ENCODE measurements at regions not wholly inside any gene's neighbourhood (a gene's known extent, or its start where the extent isn't known, plus 50 kb on each side); places are given as distances from the start of the nearest gene placed in this dataset.

DNA sequence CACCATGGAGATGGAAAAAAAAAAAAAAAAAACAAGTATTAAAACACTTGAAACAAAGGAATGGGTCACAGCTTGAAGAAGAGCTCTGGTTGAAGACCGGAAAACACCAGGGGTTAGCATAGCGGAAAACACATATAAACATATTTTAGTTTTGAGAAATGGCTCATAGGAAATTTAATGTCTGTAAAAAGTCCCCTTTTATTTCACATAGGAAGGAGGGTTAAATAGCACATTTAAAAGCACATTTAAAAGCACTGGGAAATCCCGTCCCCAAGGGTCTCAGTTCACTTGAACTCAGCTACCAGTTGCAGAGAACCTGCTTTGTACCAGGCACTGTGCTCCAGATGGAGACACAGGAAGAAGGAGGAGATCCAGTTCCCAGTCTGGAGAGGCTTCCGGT, 65.5 kb downstream of the KCNE4 start:
- Histone ChIP-seq H3K4me1 (no peaks in the 10 kb centered on the region), H3K36me3 (no peaks in the 10 kb centered on the region), H3K27ac (no peak overlapping the region), H3K9me3 (no peaks in the 10 kb centered on the region), H3K27me3 (no peaks in the 10 kb centered on the region), H3K4me3 (no peak overlapping the region)
- DNase-seq, result no peak
- no peak for TF ChIP-seq POLR2A (IDR thresholded peaks at IDR 0.05)

DNA sequence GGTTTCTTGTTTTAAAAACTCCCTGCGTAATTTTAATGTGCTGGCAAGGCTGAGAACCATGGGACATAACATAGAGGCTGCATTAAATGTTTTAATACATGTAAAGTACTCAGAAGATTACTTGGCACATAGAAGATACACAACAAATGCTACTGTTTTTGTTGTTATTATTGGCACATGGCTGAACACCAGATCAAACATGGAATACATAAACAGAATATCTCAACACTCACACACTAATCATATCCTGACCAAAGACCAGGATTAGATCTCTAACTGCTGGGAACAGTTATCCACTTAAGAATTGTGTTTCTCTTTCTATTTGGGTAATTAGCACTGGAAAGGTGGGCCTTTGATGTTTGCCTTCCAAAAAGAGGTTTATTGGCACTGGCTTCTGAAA, 69.3 kb downstream of the KCNE4 start:
- no peak for DNase-seq
- no peaks in the 10 kb centered on the region for H3K9me3 ChIP-seq
- H3K4me1 ChIP-seq, result no peaks in the 10 kb centered on the region
- TF ChIP-seq, protein P1, sequence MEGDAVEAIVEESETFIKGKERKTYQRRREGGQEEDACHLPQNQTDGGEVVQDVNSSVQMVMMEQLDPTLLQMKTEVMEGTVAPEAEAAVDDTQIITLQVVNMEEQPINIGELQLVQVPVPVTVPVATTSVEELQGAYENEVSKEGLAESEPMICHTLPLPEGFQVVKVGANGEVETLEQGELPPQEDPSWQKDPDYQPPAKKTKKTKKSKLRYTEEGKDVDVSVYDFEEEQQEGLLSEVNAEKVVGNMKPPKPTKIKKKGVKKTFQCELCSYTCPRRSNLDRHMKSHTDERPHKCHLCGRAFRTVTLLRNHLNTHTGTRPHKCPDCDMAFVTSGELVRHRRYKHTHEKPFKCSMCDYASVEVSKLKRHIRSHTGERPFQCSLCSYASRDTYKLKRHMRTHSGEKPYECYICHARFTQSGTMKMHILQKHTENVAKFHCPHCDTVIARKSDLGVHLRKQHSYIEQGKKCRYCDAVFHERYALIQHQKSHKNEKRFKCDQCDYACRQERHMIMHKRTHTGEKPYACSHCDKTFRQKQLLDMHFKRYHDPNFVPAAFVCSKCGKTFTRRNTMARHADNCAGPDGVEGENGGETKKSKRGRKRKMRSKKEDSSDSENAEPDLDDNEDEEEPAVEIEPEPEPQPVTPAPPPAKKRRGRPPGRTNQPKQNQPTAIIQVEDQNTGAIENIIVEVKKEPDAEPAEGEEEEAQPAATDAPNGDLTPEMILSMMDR (IDR thresholded peaks at IDR 0.05), result no peak
- no peak for TF ChIP-seq POLR2A (IDR thresholded peaks at IDR 0.05)
- no peaks in the 10 kb centered on the region for H3K27me3 ChIP-seq
- H3K4me3 ChIP-seq, result no peak overlapping the region
- H3K36me3 ChIP-seq, result no peaks in the 10 kb centered on the region
- H3K27ac ChIP-seq, result no peak overlapping the region

DNA sequence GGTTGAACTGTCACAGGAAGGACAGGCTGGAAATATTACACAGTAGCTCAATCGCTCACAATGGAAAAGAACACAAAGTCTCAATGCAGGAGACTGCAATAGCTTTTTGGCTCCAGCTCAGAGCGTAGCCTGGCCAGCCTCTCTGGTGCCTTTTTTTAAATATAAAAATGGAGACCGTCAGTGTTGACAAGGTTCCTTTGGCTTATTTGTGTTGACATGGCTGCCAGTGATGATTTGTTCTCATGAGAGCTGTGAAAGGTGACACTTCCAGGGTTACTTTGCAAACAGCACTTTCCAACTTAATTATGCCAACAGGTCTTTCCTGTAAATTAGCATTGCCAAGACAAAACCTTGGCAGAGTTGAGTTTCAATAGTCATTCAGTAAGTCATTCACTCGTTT, 70.8 kb downstream of the KCNE4 start:
- Histone ChIP-seq H3K4me3 (no peak overlapping the region), H3K9me3 (no peaks in the 10 kb centered on the region), H3K27me3 (no peaks in the 10 kb centered on the region), H3K4me1 (no peaks in the 10 kb centered on the region), H3K36me3 (no peaks in the 10 kb centered on the region), H3K27ac (no peak overlapping the region)
- DNase-seq, result no peak
- TF ChIP-seq POLR2A (IDR thresholded peaks at IDR 0.05), result no peak
- TF ChIP-seq, protein P1 (IDR thresholded peaks at IDR 0.05), result no peak

DNA sequence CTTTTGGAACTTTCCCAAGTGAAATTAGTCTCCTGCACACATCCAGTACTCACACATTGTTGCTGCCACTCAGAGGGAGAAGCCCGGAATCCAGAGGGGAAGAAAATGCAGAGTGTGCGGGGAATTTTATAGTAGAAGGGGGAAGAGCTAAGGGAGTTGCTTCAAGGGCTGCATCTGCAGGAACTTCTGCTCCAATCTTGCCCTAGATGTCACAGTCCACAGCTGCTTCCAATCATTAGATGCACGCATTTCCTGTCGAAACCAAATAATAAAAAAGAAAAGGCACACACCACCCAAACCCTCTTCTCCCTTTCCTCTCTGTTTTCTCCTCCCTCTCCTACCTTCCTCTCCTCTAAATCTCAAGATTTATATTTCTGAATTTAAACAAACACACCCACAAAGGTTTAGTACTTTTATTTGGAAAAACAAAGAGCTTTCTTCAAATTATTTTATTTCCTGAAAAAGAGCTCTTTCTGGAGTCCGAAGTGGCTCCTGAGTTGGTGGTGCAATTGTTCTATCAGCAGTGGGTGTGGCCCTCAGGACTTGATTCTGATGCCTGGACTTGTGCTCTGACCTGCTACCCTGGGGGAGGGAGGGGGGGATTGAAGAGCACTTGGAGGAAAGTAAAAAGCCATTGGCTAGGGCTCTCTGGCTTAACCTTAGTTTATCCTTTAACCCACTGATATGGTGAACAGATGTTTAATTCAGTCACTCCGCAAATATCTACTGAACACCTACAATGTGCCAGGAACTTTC, 72.0 kb downstream of the KCNE4 start:
- no peak for DNase-seq
- Histone ChIP-seq H3K9me3 (no peaks in the 10 kb centered on the region), H3K27me3 (no peaks in the 10 kb centered on the region), H3K27ac (no peak overlapping the region), H3K4me3 (no peak overlapping the region), H3K36me3 (no peaks in the 10 kb centered on the region), H3K4me1 (no peaks in the 10 kb centered on the region)
- TF ChIP-seq POLR2A (IDR thresholded peaks at IDR 0.05), result no peak
- TF ChIP-seq, protein P1 (IDR thresholded peaks at IDR 0.05), result no peak

DNA sequence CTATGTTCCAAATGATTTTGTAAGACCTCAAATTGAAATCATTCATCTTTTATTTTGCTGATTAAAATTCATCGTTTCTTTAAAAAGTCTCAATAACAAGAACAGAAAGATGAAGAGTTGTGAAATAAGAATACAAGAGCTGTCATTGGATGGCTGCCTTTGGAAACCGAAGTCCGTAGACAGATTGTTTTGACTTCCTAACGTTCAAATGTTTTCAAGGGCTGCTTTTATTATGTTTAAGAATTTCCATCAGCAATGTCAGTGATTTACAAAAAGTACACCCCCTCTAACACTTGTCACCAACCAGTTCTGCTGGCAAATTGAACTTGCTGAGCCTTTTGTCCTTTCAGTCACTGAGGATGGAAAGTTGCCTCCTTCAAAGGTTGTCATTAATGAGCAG, 89.6 kb downstream of the KCNE4 start:
- Histone ChIP-seq H3K27me3 (no peaks in the 10 kb centered on the region), H3K36me3 (no peaks in the 10 kb centered on the region), H3K4me3 (no peak overlapping the region), H3K9me3 (no peaks in the 10 kb centered on the region), H3K4me1 (no peaks in the 10 kb centered on the region), H3K27ac (no peak overlapping the region)
- DNase-seq, result no peak
- TF ChIP-seq, protein P1 (IDR thresholded peaks at IDR 0.05), result no peak
- no peak for TF ChIP-seq POLR2A (IDR thresholded peaks at IDR 0.05)

DNA sequence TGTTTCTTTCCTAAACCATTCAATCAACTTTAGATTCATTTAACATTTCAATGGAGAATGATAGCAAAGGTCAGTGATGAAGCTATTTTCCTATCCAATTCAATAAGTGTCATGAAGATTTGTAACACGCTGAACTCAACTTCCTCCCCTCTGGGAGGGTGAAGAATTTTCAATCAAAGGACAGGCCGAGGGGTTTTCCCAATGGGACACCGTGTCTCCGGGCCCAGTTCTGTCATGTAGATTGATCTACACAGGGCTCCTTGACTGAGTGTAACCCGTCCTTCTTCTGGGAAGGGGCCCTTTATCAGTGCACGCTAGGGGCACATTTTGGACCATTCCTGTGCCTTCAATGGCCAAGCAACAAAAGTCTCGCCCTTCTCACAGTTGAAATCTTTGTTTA, 90.1 kb downstream of the KCNE4 start:
- Histone ChIP-seq H3K4me3 (no peak overlapping the region), H3K27ac (no peak overlapping the region), H3K4me1 (no peaks in the 10 kb centered on the region), H3K36me3 (no peaks in the 10 kb centered on the region), H3K27me3 (no peaks in the 10 kb centered on the region), H3K9me3 (no peaks in the 10 kb centered on the region)
- no peak for TF ChIP-seq POLR2A (IDR thresholded peaks at IDR 0.05)
- TF ChIP-seq, protein P1 (IDR thresholded peaks at IDR 0.05), result no peak
- DNase-seq, result no peak
